GM06990 (cell line): ENCODE measurements at regions not wholly inside any gene's neighbourhood (a gene's known extent, or its start where the extent isn't known, plus 50 kb on each side); places are given as distances from the start of the nearest gene placed in this dataset.
A peak's percentile ranks its signal among the peaks of the same experiment; 100 is the strongest.
"Not testable (repeated sequence)": the region's sequence is repeated elsewhere in the genome, so short reads cannot be mapped to it uniquely, and the experiment has no call there.

Source experiments
- DNase-seq: peaks from one replicate; pipeline ENCODE4 v3.0.0-alpha.2; 2011; ENCODE audit not compliant: insufficient read length; ENCODE audit errors: extremely low read depth
- H3K27me3 ChIP-seq: replicated peaks from 2 replicates; pipeline ENCODE4 v1.6.0; 2011; ENCODE audit warnings: low read length; ENCODE audit not compliant: control insufficient read depth, insufficient read depth
- H3K36me3 ChIP-seq: 2 replicates; pipeline ENCODE4 v1.5.1; 2011; ENCODE audit warnings: low read length; ENCODE audit not compliant: control insufficient read depth, insufficient read depth
- H3K4me3 ChIP-seq: replicated peaks from 2 replicates; pipeline ENCODE4 v1.5.1; 2011; ENCODE audit warnings: low read depth, mild to moderate bottlenecking, control low read depth, low read length
- TF ChIP-seq, protein P1 (sequence below): IDR thresholded peaks from 2 replicates; pipeline ENCODE4 v1.5.1; 2011; ENCODE audit warnings: low read length, control low read depth, mild to moderate bottlenecking, inconsistent platforms; ENCODE audit not compliant: insufficient read depth, poor library complexity, severe bottlenecking

GRCh38 chr5:124530916-124531315 is 215.5 kb downstream of the ZNF608 start:
- Histone ChIP-seq H3K27me3 (no peaks in the 10 kb centered on the region), H3K4me3 (no peak overlapping the region), H3K36me3 (no peaks in the 10 kb centered on the region)
- TF ChIP-seq, protein P1, sequence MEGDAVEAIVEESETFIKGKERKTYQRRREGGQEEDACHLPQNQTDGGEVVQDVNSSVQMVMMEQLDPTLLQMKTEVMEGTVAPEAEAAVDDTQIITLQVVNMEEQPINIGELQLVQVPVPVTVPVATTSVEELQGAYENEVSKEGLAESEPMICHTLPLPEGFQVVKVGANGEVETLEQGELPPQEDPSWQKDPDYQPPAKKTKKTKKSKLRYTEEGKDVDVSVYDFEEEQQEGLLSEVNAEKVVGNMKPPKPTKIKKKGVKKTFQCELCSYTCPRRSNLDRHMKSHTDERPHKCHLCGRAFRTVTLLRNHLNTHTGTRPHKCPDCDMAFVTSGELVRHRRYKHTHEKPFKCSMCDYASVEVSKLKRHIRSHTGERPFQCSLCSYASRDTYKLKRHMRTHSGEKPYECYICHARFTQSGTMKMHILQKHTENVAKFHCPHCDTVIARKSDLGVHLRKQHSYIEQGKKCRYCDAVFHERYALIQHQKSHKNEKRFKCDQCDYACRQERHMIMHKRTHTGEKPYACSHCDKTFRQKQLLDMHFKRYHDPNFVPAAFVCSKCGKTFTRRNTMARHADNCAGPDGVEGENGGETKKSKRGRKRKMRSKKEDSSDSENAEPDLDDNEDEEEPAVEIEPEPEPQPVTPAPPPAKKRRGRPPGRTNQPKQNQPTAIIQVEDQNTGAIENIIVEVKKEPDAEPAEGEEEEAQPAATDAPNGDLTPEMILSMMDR, result no peak
- DNase-seq, result no peak

- Histone ChIP-seq H3K27me3 (no peaks in the 10 kb centered on the region), H3K36me3 (no peaks in the 10 kb centered on the region), H3K4me3 (no peak overlapping the region)
- DNase-seq, result no peak
- TF ChIP-seq, protein P1, result no peak
These were observed 217.6 kb downstream of the ZNF608 start for GRCh38 chr5:124528838-124529237.

DNA sequence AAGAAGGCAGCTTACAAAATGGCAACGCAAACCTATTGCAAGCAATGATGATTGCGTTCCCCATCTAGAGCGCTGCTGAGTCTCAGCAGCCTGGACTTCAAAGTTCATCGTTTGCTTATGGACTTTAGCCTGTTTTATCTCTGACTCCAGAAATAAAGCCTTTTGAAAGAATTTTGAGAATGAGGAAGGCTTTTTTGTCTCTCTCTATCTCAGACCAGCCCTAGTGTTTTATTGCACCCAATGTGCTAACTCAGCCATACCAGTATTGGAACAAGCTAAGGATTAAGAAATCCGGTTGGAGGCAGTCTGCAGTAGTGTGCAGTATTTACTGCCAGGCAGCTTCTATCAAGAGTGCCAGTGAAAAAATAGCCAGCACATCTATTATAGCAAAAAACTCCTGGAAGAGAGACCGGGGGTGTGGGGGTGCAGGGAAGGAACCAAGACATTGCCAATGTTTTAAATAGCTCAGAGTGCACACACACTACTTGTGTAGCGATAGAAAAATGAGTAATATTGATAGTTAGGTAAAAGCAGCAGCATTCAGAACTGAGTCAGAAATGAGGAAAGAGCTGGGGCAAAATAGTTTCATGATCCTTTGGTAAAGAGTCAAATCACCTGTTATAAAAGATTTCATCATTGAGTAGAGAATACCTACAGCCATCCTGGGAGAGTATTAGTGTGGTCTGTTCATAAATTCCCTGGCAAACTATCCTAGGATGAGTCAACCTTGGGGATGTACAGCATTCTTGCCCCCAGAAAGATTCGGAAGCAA is 219.0 kb downstream of the ZNF608 start:
- H3K36me3 ChIP-seq, result no peaks in the 10 kb centered on the region
- no peaks in the 10 kb centered on the region for H3K27me3 ChIP-seq
- DNase-seq, result no peak
- no peak overlapping the region for H3K4me3 ChIP-seq
- TF ChIP-seq, protein P1, result no peak

DNA sequence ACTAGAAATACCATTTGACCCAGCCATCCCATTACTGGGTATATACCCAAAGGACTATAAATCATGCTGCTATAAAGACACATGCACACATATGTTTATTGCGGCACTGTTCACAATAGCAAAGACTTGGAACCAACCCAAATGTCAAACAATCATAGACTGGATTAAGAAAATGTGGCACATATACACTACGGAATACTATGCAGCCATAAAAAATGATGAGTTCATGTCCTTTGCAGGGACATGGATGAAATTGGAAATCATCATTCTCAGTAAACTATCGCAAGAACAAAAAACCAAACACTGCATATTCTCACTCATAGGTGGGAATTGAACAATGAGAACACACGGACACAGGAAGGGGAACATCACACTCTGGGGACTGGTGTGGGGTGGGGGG is 220.4 kb downstream of the ZNF608 start:
- H3K27me3 ChIP-seq, H3K4me3 ChIP-seq, DNase-seq, H3K36me3 ChIP-seq: not testable (repeated sequence)

- Histone ChIP-seq H3K36me3 (no peaks in the 10 kb centered on the region), H3K4me3 (no peak overlapping the region), H3K27me3 (no peaks in the 10 kb centered on the region)
- TF ChIP-seq, protein P1, result peak; percentile 44
- peak; percentile 64 for DNase-seq
These were observed 221.7 kb downstream of the ZNF608 start for GRCh38 chr5:124524552-124525232.

- no peaks in the 10 kb centered on the region for H3K27me3 ChIP-seq
- TF ChIP-seq, protein P1, result no peak
- no peaks in the 10 kb centered on the region for H3K36me3 ChIP-seq
- no peak for DNase-seq
- no peak overlapping the region for H3K4me3 ChIP-seq
These were observed 222.5 kb downstream of the ZNF608 start for GRCh38 chr5:124523897-124524296.
